ENCODE measurements at regions not wholly inside any gene's neighbourhood (a gene's known extent, or its start where the extent isn't known, plus 50 kb on each side); places are given as distances from the start of the nearest gene placed in this dataset.

GRCh38 chr14:51468523-51468922 lies 183.2 kb upstream of the FRMD6 start:
- TF ChIP-seq, protein P1, sequence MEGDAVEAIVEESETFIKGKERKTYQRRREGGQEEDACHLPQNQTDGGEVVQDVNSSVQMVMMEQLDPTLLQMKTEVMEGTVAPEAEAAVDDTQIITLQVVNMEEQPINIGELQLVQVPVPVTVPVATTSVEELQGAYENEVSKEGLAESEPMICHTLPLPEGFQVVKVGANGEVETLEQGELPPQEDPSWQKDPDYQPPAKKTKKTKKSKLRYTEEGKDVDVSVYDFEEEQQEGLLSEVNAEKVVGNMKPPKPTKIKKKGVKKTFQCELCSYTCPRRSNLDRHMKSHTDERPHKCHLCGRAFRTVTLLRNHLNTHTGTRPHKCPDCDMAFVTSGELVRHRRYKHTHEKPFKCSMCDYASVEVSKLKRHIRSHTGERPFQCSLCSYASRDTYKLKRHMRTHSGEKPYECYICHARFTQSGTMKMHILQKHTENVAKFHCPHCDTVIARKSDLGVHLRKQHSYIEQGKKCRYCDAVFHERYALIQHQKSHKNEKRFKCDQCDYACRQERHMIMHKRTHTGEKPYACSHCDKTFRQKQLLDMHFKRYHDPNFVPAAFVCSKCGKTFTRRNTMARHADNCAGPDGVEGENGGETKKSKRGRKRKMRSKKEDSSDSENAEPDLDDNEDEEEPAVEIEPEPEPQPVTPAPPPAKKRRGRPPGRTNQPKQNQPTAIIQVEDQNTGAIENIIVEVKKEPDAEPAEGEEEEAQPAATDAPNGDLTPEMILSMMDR (IDR thresholded peaks at IDR 0.05; ENCODE audit: low read depth, low read length, missing control alignments): no peak
- in situ Hi-C loops (cut with HindIII; ENCODE audit: low pct_ligation_motif_present, low sequenced_read_pairs): no loop called here
- Histone ChIP-seq H3K4me3 (ENCODE audit: low read depth, low read length) (no peak overlapping the region), H3K27ac (no peak overlapping the region), H3K27me3 (replicated peaks) (no peaks in the 10 kb centered on the region), H3K36me3 (replicated peaks) (no peaks in the 10 kb centered on the region)
- DNase-seq: no peak

GRCh38 chr14:51472881-51473280 lies 178.8 kb upstream of the FRMD6 start:
- Histone ChIP-seq H3K4me3 (ENCODE audit: low read depth, low read length) (no peak overlapping the region), H3K27ac (no peak overlapping the region), H3K36me3 (replicated peaks) (no peaks in the 10 kb centered on the region), H3K27me3 (replicated peaks) (no peaks in the 10 kb centered on the region)
- in situ Hi-C loops (cut with HindIII; ENCODE audit: low pct_ligation_motif_present, low sequenced_read_pairs): no loop called here
- TF ChIP-seq, protein P1 (IDR thresholded peaks at IDR 0.05; ENCODE audit: low read depth, low read length, missing control alignments): no peak
- no peak for DNase-seq

DNA sequence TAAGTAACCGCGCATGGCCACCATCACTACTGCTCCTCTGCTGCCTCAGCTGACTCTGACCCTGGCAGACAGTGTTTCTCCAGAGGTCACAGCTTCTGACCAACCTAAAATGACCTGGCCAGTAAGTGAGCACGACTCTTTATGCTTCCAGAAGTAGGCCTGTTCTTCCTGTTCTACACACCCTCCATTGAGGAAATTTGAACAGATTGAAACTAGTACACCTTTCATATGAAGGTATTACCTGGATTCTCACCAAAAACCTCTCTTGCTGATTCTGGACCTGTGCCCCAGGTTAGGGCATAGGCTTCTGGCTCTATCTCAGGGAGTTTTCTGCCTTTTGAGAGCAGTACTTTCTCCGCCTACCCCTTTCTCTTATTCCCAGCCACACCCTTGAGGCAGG lies 178.4 kb upstream of the FRMD6 start:
- DNase-seq: no peak
- Histone ChIP-seq H3K27me3 (replicated peaks) (no peaks in the 10 kb centered on the region), H3K27ac (no peak overlapping the region), H3K36me3 (replicated peaks) (no peaks in the 10 kb centered on the region), H3K4me3 (ENCODE audit: low read depth, low read length) (no peak overlapping the region)
- TF ChIP-seq, protein P1 (IDR thresholded peaks at IDR 0.05; ENCODE audit: low read depth, low read length, missing control alignments): no peak
- in situ Hi-C loops (cut with HindIII; ENCODE audit: low pct_ligation_motif_present, low sequenced_read_pairs): no loop called here

- in situ Hi-C loops (cut with HindIII; ENCODE audit: low pct_ligation_motif_present, low sequenced_read_pairs): no loop called here
- H3K27me3 ChIP-seq (replicated peaks): no peaks in the 10 kb centered on the region
- H3K4me3 ChIP-seq (ENCODE audit: low read depth, low read length): no peak overlapping the region
- no peak overlapping the region for H3K27ac ChIP-seq
- H3K36me3 ChIP-seq (replicated peaks): no peaks in the 10 kb centered on the region
- DNase-seq: peak; percentile 20
- TF ChIP-seq, protein P1 (IDR thresholded peaks at IDR 0.05; ENCODE audit: low read depth, low read length, missing control alignments): no peak
These were observed 177.7 kb upstream of the FRMD6 start for GRCh38 chr14:51473808-51474565.

GRCh38 chr14:51474854-51475253 lies 176.9 kb upstream of the FRMD6 start:
- TF ChIP-seq, protein P1 (IDR thresholded peaks at IDR 0.05; ENCODE audit: low read depth, low read length, missing control alignments): no peak
- Histone ChIP-seq H3K4me3 (ENCODE audit: low read depth, low read length) (no peak overlapping the region), H3K27me3 (replicated peaks) (no peaks in the 10 kb centered on the region), H3K36me3 (replicated peaks) (no peaks in the 10 kb centered on the region), H3K27ac (no peak overlapping the region)
- in situ Hi-C loops (cut with HindIII; ENCODE audit: low pct_ligation_motif_present, low sequenced_read_pairs): no loop called here
- DNase-seq: no peak

DNA sequence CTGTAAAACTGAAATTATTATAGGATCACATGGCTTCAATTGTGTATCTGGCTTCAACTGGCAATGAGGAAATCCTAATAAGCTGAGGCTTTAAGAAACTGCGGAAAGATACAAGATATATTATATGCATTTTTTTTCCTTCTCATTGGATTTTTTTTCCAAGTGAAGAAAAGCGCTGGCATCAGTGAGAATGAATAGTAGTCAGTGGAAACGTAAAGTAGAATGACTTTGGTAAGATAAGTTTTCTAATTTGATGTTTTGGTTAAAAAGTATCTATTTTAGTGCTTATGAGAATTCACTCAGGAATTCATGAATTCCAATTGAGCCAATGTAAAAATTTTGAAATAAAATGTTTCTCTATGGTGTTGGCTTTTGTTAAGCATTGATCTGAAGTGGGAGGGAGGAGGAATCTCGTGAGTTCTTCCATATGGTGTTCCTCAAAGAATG lies 173.5 kb upstream of the FRMD6 start:
- TF ChIP-seq, protein P1 (IDR thresholded peaks at IDR 0.05; ENCODE audit: low read depth, low read length, missing control alignments): no peak
- Histone ChIP-seq H3K36me3 (replicated peaks) (no peaks in the 10 kb centered on the region), H3K4me3 (ENCODE audit: low read depth, low read length) (no peak overlapping the region), H3K27me3 (replicated peaks) (no peaks in the 10 kb centered on the region), H3K27ac (no peak overlapping the region)
- no peak for DNase-seq
- in situ Hi-C loops (cut with HindIII; ENCODE audit: low pct_ligation_motif_present, low sequenced_read_pairs): no loop called here

All from brain microvascular endothelial cell (primary cell).